SK-N-SH (cell line): ENCODE measurements at regions not wholly inside any gene's neighbourhood (a gene's known extent, or its start where the extent isn't known, plus 50 kb on each side); places are given as distances from the start of the nearest gene placed in this dataset.

Source experiments
- CTCF ChIA-PET: fragments of 300-600, 350-600 bp; formaldehyde crosslinking; extraction: SDS; loops from one replicate; lab custom pipeline; 2021; lab: Yijun Ruan, JAX
- POLR2A ChIA-PET: fragments of 350-600 bp; sonication (Branson Sonifier 250); formaldehyde crosslinking; extraction: SDS; loops from one replicate; lab custom pipeline; 2020; ENCODE audit warnings: antibody characterized with exemption, inconsistent platforms; lab: Yijun Ruan, JAX
- DNase-seq: peaks from one replicate; pipeline ENCODE4 v3.0.0; 2012
- H2AFZ ChIP-seq: fragments of 200-600 bp; sonication (generic); 2 replicates; pipeline ENCODE4 v1.8.1; 2016; ENCODE audit warnings: antibody characterized with exemption, mild to moderate bottlenecking, low read depth
- H3F3A ChIP-seq: fragments of 200-600 bp; sonication (generic); replicated peaks from 2 replicates; pipeline ENCODE3; 2016; ENCODE audit warnings: antibody characterized with exemption, mild to moderate bottlenecking; ENCODE audit not compliant: insufficient read depth
- H3K27ac ChIP-seq, 2 experiments: fragments of 200-500 bp in 1 of 2; fragments of 200-600 bp in 1 of 2; sonication (Bioruptor generic) in 1 of 2; sonication (generic), shearing (Covaris generic) in 1 of 2; 2 replicates each; pipeline versions ENCODE4 v1.5.1 to v1.6.1; 2014 to 2016; ENCODE audit warnings: low read depth in 2 of 2, inconsistent platforms in 1 of 2, low read length in 1 of 2, mild to moderate bottlenecking in 1 of 2, mixed read lengths in 1 of 2
- H3K27me3 ChIP-seq: fragments of 200-600 bp; sonication (generic), shearing (Covaris generic); 2 replicates; pipeline ENCODE4 v1.6.1; 2016; ENCODE audit warnings: mixed run types; ENCODE audit not compliant: insufficient read depth
- H3K36me3 ChIP-seq, 2 experiments: fragments of 200-500 bp in 1 of 2; fragments of 200-600 bp in 1 of 2; sonication (Bioruptor generic) in 1 of 2; sonication (generic) in 1 of 2; replicated peaks in 1 of 2; 2 replicates each; pipeline versions ENCODE3 to v1.5.1; 2014 to 2016; ENCODE audit warnings: low read length in 1 of 2, mild to moderate bottlenecking in 1 of 2; ENCODE audit not compliant: insufficient read depth in 2 of 2, control insufficient read depth in 1 of 2
- H3K4me1 ChIP-seq, 2 experiments: fragments of 200-500 bp in 1 of 2; fragments of 200-600 bp in 1 of 2; sonication (Bioruptor generic) in 1 of 2; sonication (generic), shearing (Covaris generic) in 1 of 2; 2 replicates each; pipeline versions ENCODE4 v1.5.1 to v1.6.1; 2014 to 2016; ENCODE audit warnings: low read depth in 1 of 2, low read length in 1 of 2, mixed run types in 1 of 2; ENCODE audit not compliant: insufficient read depth in 2 of 2, control insufficient read depth in 1 of 2
- H3K4me2 ChIP-seq: fragments of 200-600 bp; sonication (generic), shearing (Covaris generic); 2 replicates; pipeline ENCODE4 v1.6.1; 2017; ENCODE audit warnings: mixed run types
- H3K4me3 ChIP-seq, 2 experiments: fragments of 200-500 bp in 1 of 2; fragments of 200-600 bp in 1 of 2; sonication (Bioruptor generic) in 1 of 2; sonication (generic), shearing (Covaris generic) in 1 of 2; 2 replicates each; pipeline versions ENCODE4 v1.5.1 to v1.8.1; 2014 to 2016; ENCODE audit warnings: low read depth in 2 of 2, inconsistent platforms in 1 of 2, low read length in 1 of 2, mild to moderate bottlenecking in 1 of 2, mixed read lengths in 1 of 2, moderate library complexity in 1 of 2
- H3K79me2 ChIP-seq: fragments of 200-600 bp; sonication (generic); 2 replicates; pipeline ENCODE4 v1.8.1; 2017; ENCODE audit warnings: mild to moderate bottlenecking; ENCODE audit not compliant: insufficient read depth
- H3K9ac ChIP-seq: fragments of 200-600 bp; sonication (generic); 2 replicates; pipeline ENCODE4 v1.6.1; 2017; ENCODE audit warnings: mixed run types
- H3K9me2 ChIP-seq: fragments of 200-600 bp; sonication (generic); 2 replicates; pipeline ENCODE4 v1.6.1; 2017; ENCODE audit warnings: mixed run types
- H3K9me3 ChIP-seq: fragments of 200-600 bp; sonication (generic); 2 replicates; pipeline ENCODE4 v1.6.1; 2017; ENCODE audit warnings: mixed run types, mild to moderate bottlenecking, moderate library complexity
- H4K20me1 ChIP-seq: fragments of 200-600 bp; sonication (generic); 2 replicates; pipeline ENCODE4 v1.6.1; 2017; ENCODE audit warnings: mild to moderate bottlenecking, mixed run types; ENCODE audit not compliant: insufficient read depth
- CHD2 ChIP-seq: fragments of 150-350 bp; IDR thresholded peaks from 2 replicates; pipeline ENCODE4 v1.6.1; 2018; ENCODE audit warnings: low read length; ENCODE audit not compliant: partially characterized antibody
- ELF1 ChIP-seq: IDR thresholded peaks from 2 replicates; pipeline ENCODE4 v1.4.0; 2012
- EP300 ChIP-seq, 2 experiments: IDR thresholded peaks; 2 replicates each; pipeline versions ENCODE4 v1.4.0 to v1.6.1; 2012; ENCODE audit warnings: borderline replicate concordance in 1 of 2, low read depth in 1 of 2, low read length in 1 of 2
- FOXJ3 ChIP-seq: sonication (generic); formaldehyde crosslinking; IDR thresholded peaks from 2 replicates; pipeline ENCODE4 v1.5.1; 2020; ENCODE audit warnings: mild to moderate bottlenecking, missing genetic modification reagents
- FOXM1 ChIP-seq: IDR thresholded peaks from 2 replicates; pipeline ENCODE4 v1.4.0; 2012; ENCODE audit warnings: low read depth, mild to moderate bottlenecking
- GATA2 ChIP-seq: sonication (generic); formaldehyde crosslinking; IDR thresholded peaks from 2 replicates; pipeline ENCODE4 v1.5.0; 2020; ENCODE audit warnings: mild to moderate bottlenecking, missing genetic modification reagents
- JUND ChIP-seq: IDR thresholded peaks from 2 replicates; pipeline ENCODE4 v1.4.0; 2012
- NFIC ChIP-seq: IDR thresholded peaks from 2 replicates; pipeline ENCODE4 v1.4.0; 2012; ENCODE audit warnings: borderline replicate concordance
- RAD21 ChIP-seq: IDR thresholded peaks from 2 replicates; pipeline ENCODE4 v1.6.1; 2012; ENCODE audit warnings: mild to moderate bottlenecking, low read length
- RCOR1 ChIP-seq: fragments of 150-350 bp; IDR thresholded peaks from 2 replicates; pipeline ENCODE4 v1.6.1; 2017; ENCODE audit warnings: antibody characterized with exemption, low read length
- RXRA ChIP-seq: IDR thresholded peaks from 2 replicates; pipeline ENCODE4 v1.4.0; 2012; ENCODE audit warnings: low read depth, mild to moderate bottlenecking, borderline replicate concordance
- SIN3A ChIP-seq: IDR thresholded peaks from 2 replicates; pipeline ENCODE4 v1.6.1; 2012; ENCODE audit warnings: low read depth, mild to moderate bottlenecking, low read length, moderate library complexity, borderline replicate concordance
- SMC3 ChIP-seq: IDR thresholded peaks from 2 replicates; pipeline ENCODE4 v1.6.1; 2012; ENCODE audit warnings: low read depth, low read length, improper control_type of control experiment
- TEAD4 ChIP-seq: IDR thresholded peaks from 2 replicates; pipeline ENCODE4 v1.4.0; 2012; ENCODE audit warnings: mild to moderate bottlenecking, borderline replicate concordance; ENCODE audit not compliant: insufficient read depth
- YY1 ChIP-seq: IDR thresholded peaks from 2 replicates; pipeline ENCODE4 v1.4.0; 2012; ENCODE audit warnings: low read depth, mild to moderate bottlenecking
- WGBS: methylation state at CpG from one replicate; pipeline ENCODE4 v1.1.6; 2017; ENCODE audit warnings: low lambda C conversion rate; 5-methylcytosine and 5-hydroxymethylcytosine counted together
- TF ChIP-seq, protein P1 (sequence below): IDR thresholded peaks from 2 replicates; pipeline ENCODE4 v1.4.0; 2012; ENCODE audit warnings: low read depth, borderline replicate concordance
- TF ChIP-seq, protein P2 (sequence below): IDR thresholded peaks from 2 replicates; pipeline ENCODE4; 2012
- TF ChIP-seq, protein P3 (sequence below): IDR thresholded peaks from 2 replicates; pipeline ENCODE4 v1.4.0; 2012; ENCODE audit warnings: low read depth

DNA sequence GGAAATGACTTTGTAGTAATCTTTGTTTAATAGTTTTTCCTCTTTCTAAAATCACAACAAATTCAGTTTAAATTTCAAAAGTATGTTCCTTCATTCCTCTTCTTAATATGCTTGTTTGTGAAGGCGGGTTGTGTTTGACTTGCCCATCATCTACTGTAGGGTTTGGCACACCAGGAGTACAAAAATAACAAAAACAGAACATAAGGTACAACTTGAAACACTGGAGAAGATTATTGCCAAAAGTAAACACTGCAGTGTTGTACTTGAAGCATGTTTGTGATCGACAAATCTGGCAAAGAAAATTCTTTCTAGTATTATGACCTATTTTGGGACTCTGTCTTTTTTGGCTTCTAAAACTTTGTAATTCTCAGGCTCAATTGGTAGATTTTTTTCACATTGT, 518.6 kb downstream of the SLITRK5 start:
- Histone ChIP-seq H3K36me3 (no peaks in the 10 kb centered on the region), H3F3A (no peaks in the 10 kb centered on the region), H2AFZ (no peak overlapping the region), H3K9me3 (no peaks in the 10 kb centered on the region), H3K4me3 (no peak overlapping the region), H3K9ac (no peak overlapping the region), H3K27me3 (no peaks in the 10 kb centered on the region), H3K4me2 (no peak overlapping the region), H4K20me1 (no peaks in the 10 kb centered on the region), H3K27ac (no peak overlapping the region), H3K9me2 (no peaks in the 10 kb centered on the region; the same call in 1 of the 2 replicates), H3K79me2 (no peaks in the 10 kb centered on the region), H3K4me1 (no peaks in the 10 kb centered on the region)
- DNase-seq = no peak
- WGBS = 12% methylated on average over 2 of the region's 2 CpGs
- ChIA-PET CTCF (no interaction called here), POLR2A (no interaction called here)
- TF ChIP-seq FOXM1 (no peak), CHD2 (no peak), FOXJ3 (no peak), RCOR1 (no peak)

DNA sequence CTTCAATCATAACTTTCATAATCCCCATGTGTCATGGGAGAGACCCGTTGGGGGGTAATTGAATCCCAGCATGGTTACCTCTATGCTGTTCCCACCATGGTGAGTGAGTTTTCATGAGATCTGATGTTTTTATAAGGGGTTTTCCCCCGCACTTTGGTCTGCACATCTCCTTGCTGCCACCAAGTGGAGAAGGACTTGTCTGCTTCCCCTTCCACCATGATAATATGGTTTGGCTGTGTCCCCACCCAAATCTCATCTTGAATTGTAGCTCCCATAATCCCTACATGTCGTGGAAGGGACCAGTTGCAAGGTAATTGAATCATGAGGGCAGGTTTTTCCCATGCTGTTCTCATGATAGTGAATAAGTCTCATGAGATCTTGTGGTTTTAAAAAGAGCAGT, 524.9 kb downstream of the SLITRK5 start:
- ChIA-PET CTCF (no interaction called here), POLR2A (no interaction called here)
- TF ChIP-seq, protein P1, sequence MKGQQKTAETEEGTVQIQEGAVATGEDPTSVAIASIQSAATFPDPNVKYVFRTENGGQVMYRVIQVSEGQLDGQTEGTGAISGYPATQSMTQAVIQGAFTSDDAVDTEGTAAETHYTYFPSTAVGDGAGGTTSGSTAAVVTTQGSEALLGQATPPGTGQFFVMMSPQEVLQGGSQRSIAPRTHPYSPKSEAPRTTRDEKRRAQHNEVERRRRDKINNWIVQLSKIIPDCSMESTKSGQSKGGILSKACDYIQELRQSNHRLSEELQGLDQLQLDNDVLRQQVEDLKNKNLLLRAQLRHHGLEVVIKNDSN = no peak
- Histone ChIP-seq H3K27ac (no peak overlapping the region), H3K4me1 (no peaks in the 10 kb centered on the region), H3K4me2 (no peak overlapping the region), H3K4me3 (no peak overlapping the region), H2AFZ (no peak overlapping the region), H4K20me1 (no peaks in the 10 kb centered on the region), H3K9me3 (no peaks in the 10 kb centered on the region), H3K36me3 (no peaks in the 10 kb centered on the region), H3K27me3 (no peaks in the 10 kb centered on the region), H3K9ac (no peak overlapping the region), H3F3A (no peaks in the 10 kb centered on the region), H3K9me2 (no peaks in the 10 kb centered on the region), H3K79me2 (no peaks in the 10 kb centered on the region)
- DNase-seq = no peak
- whole genome bisulfite sequencing = 2% methylated on average over 3 of the region's 3 CpGs

DNA sequence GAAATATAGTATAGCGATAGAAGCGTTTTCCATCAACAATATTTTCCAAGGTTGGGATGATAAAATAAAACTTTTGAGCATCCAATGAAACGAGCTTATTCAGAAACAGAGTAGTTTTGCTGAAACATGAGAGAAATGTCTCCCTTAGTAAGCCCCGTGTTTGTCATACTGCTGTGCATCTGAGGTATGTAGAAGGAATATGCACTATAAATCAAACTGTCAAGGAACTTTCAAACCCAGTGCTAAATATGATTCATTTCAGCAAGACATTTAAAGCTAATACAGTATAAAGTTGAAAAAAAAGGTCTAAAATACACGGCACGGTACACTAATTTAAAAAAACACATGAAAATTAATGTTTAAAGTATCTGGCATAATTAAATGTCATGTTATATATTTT, 546.2 kb downstream of the SLITRK5 start:
- Histone ChIP-seq H3K4me1 (no peaks in the 10 kb centered on the region), H4K20me1 (no peaks in the 10 kb centered on the region), H3K9ac (no peak overlapping the region), H3K27ac (no peak overlapping the region), H3K9me2 (no peaks in the 10 kb centered on the region; the same call in 1 of the 2 replicates), H3K36me3 (no peaks in the 10 kb centered on the region), H3F3A (no peaks in the 10 kb centered on the region), H3K79me2 (no peaks in the 10 kb centered on the region), H3K9me3 (no peaks in the 10 kb centered on the region), H3K4me3 (no peak overlapping the region), H3K27me3 (no peaks in the 10 kb centered on the region), H3K4me2 (no peak overlapping the region), H2AFZ (no peak overlapping the region)
- WGBS = 42% methylated on average over 6 of the region's 6 CpGs
- no peak for DNase-seq
- ChIA-PET CTCF (interaction anchor here (1.1 kb wide), 1 partner anchor 8 kb away, joined by 3 read pairs; no protein-coding TSS in a partner anchor), POLR2A (no interaction called here)
- TF ChIP-seq, protein P2, sequence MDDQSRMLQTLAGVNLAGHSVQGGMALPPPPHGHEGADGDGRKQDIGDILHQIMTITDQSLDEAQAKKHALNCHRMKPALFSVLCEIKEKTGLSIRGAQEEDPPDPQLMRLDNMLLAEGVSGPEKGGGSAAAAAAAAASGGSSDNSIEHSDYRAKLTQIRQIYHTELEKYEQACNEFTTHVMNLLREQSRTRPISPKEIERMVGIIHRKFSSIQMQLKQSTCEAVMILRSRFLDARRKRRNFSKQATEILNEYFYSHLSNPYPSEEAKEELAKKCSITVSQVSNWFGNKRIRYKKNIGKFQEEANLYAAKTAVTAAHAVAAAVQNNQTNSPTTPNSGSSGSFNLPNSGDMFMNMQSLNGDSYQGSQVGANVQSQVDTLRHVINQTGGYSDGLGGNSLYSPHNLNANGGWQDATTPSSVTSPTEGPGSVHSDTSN = no peak
- TF ChIP-seq NFIC = no peak
- no peak for TF ChIP-seq EP300 (IDR thresholded peaks at IDR 0.05; ENCODE audit: borderline replicate concordance in 1 of 2, low read depth in 1 of 2, low read length in 1 of 2)
- TF ChIP-seq JUND = no peak
- no peak for TF ChIP-seq CHD2
- TF ChIP-seq RXRA = no peak
- TF ChIP-seq, protein P1 = no peak
- TF ChIP-seq, protein P3, sequence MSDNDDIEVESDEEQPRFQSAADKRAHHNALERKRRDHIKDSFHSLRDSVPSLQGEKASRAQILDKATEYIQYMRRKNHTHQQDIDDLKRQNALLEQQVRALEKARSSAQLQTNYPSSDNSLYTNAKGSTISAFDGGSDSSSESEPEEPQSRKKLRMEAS = no peak
- no peak for TF ChIP-seq GATA2 (CRISPR knock-in tag)
- TF ChIP-seq TEAD4 = no peak
- TF ChIP-seq SMC3 = no peak
- TF ChIP-seq RAD21 = no peak
- TF ChIP-seq ELF1 = no peak
- TF ChIP-seq SIN3A = no peak
- TF ChIP-seq YY1 = no peak
